ENCODE measurements at regions not wholly inside any gene's neighbourhood (a gene's known extent, or its start where the extent isn't known, plus 50 kb on each side); places are given as distances from the start of the nearest gene placed in this dataset.

DNA sequence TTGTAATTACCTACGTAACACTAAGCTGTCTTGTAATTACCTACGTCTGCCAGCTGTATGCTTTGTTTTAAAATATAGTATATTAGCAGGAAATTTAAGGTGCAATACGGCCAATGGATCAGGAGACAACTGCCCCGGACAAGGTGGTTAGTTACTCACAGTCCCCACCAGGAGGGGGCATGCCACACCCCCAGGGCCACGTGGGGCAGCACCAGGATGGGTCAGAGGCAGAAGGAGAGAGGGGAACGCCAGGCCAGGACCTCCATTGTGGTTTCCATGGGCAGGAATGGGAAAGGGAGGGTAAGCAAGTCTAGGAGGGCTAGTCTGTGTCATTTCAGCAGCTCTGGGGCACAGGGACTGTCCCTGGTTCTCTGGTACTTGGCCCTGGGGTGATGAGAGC lies 140.1 kb downstream of the URI1 start:
- TF ChIP-seq, protein P1, sequence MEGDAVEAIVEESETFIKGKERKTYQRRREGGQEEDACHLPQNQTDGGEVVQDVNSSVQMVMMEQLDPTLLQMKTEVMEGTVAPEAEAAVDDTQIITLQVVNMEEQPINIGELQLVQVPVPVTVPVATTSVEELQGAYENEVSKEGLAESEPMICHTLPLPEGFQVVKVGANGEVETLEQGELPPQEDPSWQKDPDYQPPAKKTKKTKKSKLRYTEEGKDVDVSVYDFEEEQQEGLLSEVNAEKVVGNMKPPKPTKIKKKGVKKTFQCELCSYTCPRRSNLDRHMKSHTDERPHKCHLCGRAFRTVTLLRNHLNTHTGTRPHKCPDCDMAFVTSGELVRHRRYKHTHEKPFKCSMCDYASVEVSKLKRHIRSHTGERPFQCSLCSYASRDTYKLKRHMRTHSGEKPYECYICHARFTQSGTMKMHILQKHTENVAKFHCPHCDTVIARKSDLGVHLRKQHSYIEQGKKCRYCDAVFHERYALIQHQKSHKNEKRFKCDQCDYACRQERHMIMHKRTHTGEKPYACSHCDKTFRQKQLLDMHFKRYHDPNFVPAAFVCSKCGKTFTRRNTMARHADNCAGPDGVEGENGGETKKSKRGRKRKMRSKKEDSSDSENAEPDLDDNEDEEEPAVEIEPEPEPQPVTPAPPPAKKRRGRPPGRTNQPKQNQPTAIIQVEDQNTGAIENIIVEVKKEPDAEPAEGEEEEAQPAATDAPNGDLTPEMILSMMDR (IDR thresholded peaks at IDR 0.05; ENCODE audit: insufficient read depth, low read length, severe bottlenecking): no peak
- Histone ChIP-seq H3K4me3 (ENCODE audit: low read depth, low read length) (no peak overlapping the region), H3K27me3 (ENCODE audit: control insufficient read depth, insufficient read depth, low read length) (no peaks in the 10 kb centered on the region), H3K36me3 (ENCODE audit: control insufficient read depth, insufficient read depth, low read length) (no peaks in the 10 kb centered on the region)
- DNase-seq (ENCODE audit: low read depth) (no peak), FAIRE-seq (no peak)

DNA sequence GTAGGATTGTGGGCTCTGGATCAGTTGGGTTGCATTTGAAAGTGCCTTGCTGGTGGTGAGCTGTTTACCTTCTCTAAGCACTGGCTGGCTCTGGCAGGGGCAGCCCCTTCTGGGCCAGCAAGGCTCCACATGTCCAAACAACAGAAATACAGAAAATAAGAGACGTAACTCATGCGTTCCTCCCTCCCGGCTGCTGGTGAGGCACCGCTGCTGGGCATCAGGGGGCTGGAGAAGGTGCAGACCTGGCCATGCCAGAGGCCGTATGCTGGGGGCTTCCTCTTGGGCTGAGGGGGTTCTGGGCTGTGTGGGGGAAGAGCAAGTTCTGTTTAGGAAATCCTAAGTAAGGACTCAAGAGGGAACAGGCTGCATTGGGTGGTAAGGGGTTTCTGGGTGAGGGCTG lies 140.6 kb downstream of the URI1 start:
- no peaks in the 10 kb centered on the region for H3K27me3 ChIP-seq (ENCODE audit: control insufficient read depth, insufficient read depth, low read length)
- H3K4me3 ChIP-seq (ENCODE audit: low read depth, low read length): no peak overlapping the region
- DNase-seq (ENCODE audit: low read depth) (no peak), FAIRE-seq (no peak)
- TF ChIP-seq, protein P1 (IDR thresholded peaks at IDR 0.05; ENCODE audit: insufficient read depth, low read length, severe bottlenecking): no peak
- no peaks in the 10 kb centered on the region for H3K36me3 ChIP-seq (ENCODE audit: control insufficient read depth, insufficient read depth, low read length)

DNA sequence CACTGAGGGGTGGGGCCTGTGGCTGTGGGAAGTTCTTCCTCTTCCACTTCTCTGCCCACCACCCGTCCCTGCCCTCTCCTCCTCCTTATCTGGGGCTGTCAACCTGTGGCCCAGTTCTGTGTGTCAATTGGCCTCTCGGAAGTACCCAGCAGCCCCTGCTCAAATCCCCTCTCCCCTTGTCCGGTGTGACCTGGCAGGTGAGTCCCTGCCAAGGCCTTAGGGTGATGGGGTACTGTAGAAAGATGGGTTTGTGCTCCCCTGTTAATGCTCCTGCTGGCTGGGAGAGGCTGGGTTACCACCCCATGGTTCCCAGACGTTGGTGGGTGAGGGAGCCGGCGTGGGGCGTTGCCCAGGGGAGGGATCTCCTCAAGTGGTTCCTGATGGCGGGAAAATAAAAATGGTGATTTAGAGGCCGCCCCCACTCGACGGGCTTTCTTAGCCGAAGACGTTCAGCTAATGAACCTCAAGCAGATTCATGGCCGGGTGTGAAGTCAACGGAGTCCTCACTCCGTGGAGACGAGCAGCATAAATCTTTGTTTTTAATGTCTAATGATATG lies 141.2 kb downstream of the URI1 start:
- FAIRE-seq (no peak), DNase-seq (ENCODE audit: low read depth) (no peak)
- no peaks in the 10 kb centered on the region for H3K36me3 ChIP-seq (ENCODE audit: control insufficient read depth, insufficient read depth, low read length)
- no peak overlapping the region for H3K4me3 ChIP-seq (ENCODE audit: low read depth, low read length)
- H3K27me3 ChIP-seq (ENCODE audit: control insufficient read depth, insufficient read depth, low read length): no peaks in the 10 kb centered on the region
- TF ChIP-seq, protein P1 (IDR thresholded peaks at IDR 0.05; ENCODE audit: insufficient read depth, low read length, severe bottlenecking): no peak

DNA sequence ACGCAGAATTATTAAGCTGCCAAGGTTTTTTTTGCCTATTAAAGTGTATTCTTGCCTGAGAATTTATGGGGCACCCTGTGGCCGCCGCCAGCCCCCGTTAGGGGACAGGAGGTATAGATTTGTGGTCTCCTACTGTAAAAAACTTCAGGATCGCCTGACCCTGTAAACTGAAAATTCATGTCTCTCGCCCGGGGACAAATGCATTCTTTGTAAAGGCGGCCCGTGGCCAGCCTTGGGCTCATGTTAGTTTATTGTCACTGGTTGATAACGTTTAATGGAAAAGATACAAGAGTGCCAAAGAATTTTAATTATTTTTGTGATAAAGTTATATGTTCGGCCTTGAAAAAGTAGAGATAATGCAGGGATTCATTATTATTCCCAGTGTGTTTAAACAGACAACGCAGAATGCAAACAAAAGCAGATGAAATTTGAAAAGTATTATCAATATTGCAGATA lies 141.7 kb downstream of the URI1 start:
- H3K27me3 ChIP-seq (ENCODE audit: control insufficient read depth, insufficient read depth, low read length): no peaks in the 10 kb centered on the region
- DNase-seq (ENCODE audit: low read depth): no peak
- TF ChIP-seq, protein P1 (IDR thresholded peaks at IDR 0.05; ENCODE audit: insufficient read depth, low read length, severe bottlenecking): no peak
- no peak for FAIRE-seq
- H3K4me3 ChIP-seq (ENCODE audit: low read depth, low read length): no peak overlapping the region
- no peaks in the 10 kb centered on the region for H3K36me3 ChIP-seq (ENCODE audit: control insufficient read depth, insufficient read depth, low read length)

DNA sequence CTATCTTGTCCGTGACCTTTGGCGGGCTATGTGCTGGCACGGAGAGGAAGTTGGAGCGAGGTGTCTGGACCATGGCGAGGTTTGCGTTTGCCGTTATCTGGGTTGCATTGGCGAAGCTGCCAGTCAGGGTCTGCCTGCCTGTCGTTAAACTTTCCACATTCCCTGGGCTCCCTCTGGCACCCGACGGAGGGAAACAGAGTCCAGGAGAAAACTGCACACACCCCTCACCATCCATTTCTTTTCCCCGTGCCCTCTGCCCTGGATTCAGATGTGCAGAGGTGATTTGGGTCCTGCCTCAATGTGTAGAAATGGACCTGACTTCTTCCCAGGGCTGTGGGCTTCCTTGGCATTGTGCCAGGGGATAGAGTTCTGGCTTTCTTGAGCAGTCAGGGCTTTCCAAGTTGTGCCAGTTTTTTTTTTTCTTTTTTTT lies 142.4 kb downstream of the URI1 start:
- Histone ChIP-seq H3K4me3 (ENCODE audit: low read depth, low read length) (no peak overlapping the region), H3K36me3 (ENCODE audit: control insufficient read depth, insufficient read depth, low read length) (no peaks in the 10 kb centered on the region), H3K27me3 (ENCODE audit: control insufficient read depth, insufficient read depth, low read length) (no peaks in the 10 kb centered on the region)
- TF ChIP-seq, protein P1 (IDR thresholded peaks at IDR 0.05; ENCODE audit: insufficient read depth, low read length, severe bottlenecking): no peak
- FAIRE-seq: no peak
- DNase-seq (ENCODE audit: low read depth): no peak

DNA sequence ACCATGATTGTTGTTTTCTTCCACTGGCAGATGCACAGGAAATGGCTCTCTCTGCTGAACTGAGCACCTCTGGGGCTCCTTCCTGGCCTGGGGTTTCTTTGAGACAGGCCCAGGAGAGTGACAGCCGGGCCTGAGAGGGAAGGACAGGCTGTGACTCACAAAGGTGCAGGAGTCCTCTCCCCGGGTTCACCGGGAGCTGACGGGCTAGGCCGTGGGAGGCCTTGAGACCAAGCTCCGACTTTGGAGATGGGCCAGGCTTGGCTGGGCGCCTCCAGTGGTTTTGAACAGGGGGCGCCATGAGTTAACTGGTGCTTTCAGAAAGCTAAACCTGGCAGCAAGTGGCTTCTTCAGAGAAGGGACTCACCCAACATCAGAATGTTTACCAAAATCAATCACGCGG lies 143.4 kb downstream of the URI1 start:
- TF ChIP-seq, protein P1 (IDR thresholded peaks at IDR 0.05; ENCODE audit: insufficient read depth, low read length, severe bottlenecking): no peak

More for the DNA sequence above, 143.4 kb downstream of the URI1 start:
- FAIRE-seq (no peak), DNase-seq (ENCODE audit: low read depth) (no peak)
- Histone ChIP-seq H3K36me3 (ENCODE audit: control insufficient read depth, insufficient read depth, low read length) (no peaks in the 10 kb centered on the region), H3K27me3 (ENCODE audit: control insufficient read depth, insufficient read depth, low read length) (no peaks in the 10 kb centered on the region), H3K4me3 (ENCODE audit: low read depth, low read length) (no peak overlapping the region)

Data from bronchial epithelial cell (primary cell).